Thoracic aorta (tissue), 2 donors: ENCODE measurements at regions not wholly inside any gene's neighbourhood (a gene's known extent, or its start where the extent isn't known, plus 50 kb on each side); places are given as distances from the start of the nearest gene placed in this dataset.
"Not testable (repeated sequence)": the region's sequence is repeated elsewhere in the genome, so short reads cannot be mapped to it uniquely, and the experiment has no call there.

Source experiments
- ATAC-seq: fragments of 150-250 bp; one replicate; pipeline ENCODE4 v1.8.0; 2017; ENCODE audit warnings: low read depth; ENCODE audit not compliant: insufficient number of reproducible peaks, low FRiP score
- DNase-seq: peaks from one replicate; pipeline ENCODE4 v3.0.0-alpha.2; 2020; ENCODE audit warnings: low spot score
- H3K27ac ChIP-seq, 2 donors: fragments of 200-600 bp; sonication (generic); 1 replicate in 1 of 2; 2 replicates in 1 of 2; pipeline ENCODE4 v1.5.1; 2016; ENCODE audit warnings: mild to moderate bottlenecking in 2 of 2, moderate library complexity in 2 of 2
- H3K27me3 ChIP-seq: fragments of 200-600 bp; sonication (generic); replicated peaks from 2 replicates; pipeline ENCODE4 v1.6.0; 2016; ENCODE audit warnings: mild to moderate bottlenecking; ENCODE audit not compliant: insufficient read depth
- H3K36me3 ChIP-seq: fragments of 200-600 bp; sonication (generic); one replicate; pipeline ENCODE4 v1.5.1; 2016
- H3K4me1 ChIP-seq, 2 donors: fragments of 200-600 bp; sonication (generic); 1 replicate in 1 of 2; 2 replicates in 1 of 2; pipeline versions ENCODE4 v1.5.1 to v1.6.0; 2016; ENCODE audit warnings: low read depth in 2 of 2, mild to moderate bottlenecking in 1 of 2; ENCODE audit not compliant: control insufficient read depth in 1 of 2
- H3K4me3 ChIP-seq: fragments of 200-600 bp; sonication (generic); 2 replicates; pipeline ENCODE4 v1.5.1; 2016; ENCODE audit warnings: mild to moderate bottlenecking
- H3K9me3 ChIP-seq: fragments of 200-600 bp; sonication (generic); 2 replicates; pipeline ENCODE4 v1.5.1; 2016
- CTCF ChIP-seq: fragments of 200-600 bp; sonication (generic); IDR thresholded peaks from one replicate; pipeline ENCODE4 v1.5.1; 2019; ENCODE audit warnings: antibody characterized with exemption

DNA sequence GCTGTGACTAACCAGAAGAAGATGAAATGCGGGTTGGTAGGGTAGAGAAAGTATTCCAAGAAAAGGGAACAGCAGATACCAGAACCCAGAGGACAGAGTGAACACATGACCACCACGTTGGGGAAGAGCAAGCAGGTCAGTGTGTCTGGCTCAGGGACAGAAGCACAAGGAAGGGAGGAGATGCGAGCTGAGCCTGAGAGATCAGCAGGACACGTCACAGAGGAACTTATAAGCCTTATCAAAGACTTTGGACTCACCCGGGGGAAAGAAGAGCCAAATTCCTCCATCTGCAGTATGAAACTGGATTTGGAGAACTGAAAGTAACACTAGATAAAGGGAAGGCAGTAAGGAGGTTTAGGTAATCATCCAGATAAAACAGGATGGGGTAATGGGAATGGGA is 232.1 kb upstream of the NPVF start:
- Histone ChIP-seq H3K4me3 (no peak overlapping the region), H3K4me1 (peaks cover 16 to 41% of the 10 kb centered on the region in 2 donors), H3K27me3 (no peaks in the 10 kb centered on the region), H3K9me3 (no peaks in the 10 kb centered on the region), H3K27ac (no peak overlapping the region), H3K36me3 (no peaks in the 10 kb centered on the region)
- TF ChIP-seq CTCF: no peak
- no peak for DNase-seq
- ATAC-seq: no peak

- no peak for DNase-seq
- H3K27me3 ChIP-seq: no peaks in the 10 kb centered on the region
- no peak for TF ChIP-seq CTCF
- no peak overlapping the region for H3K27ac ChIP-seq
- no peak overlapping the region for H3K4me3 ChIP-seq
- H3K4me1 ChIP-seq: no peaks in the 10 kb centered on the region
- no peak for ATAC-seq
- H3K9me3 ChIP-seq: no peaks in the 10 kb centered on the region
- H3K36me3 ChIP-seq: no peaks in the 10 kb centered on the region
Observed at GRCh38 chr7:25469669-25470068, 241.4 kb upstream of the NPVF start.

DNA sequence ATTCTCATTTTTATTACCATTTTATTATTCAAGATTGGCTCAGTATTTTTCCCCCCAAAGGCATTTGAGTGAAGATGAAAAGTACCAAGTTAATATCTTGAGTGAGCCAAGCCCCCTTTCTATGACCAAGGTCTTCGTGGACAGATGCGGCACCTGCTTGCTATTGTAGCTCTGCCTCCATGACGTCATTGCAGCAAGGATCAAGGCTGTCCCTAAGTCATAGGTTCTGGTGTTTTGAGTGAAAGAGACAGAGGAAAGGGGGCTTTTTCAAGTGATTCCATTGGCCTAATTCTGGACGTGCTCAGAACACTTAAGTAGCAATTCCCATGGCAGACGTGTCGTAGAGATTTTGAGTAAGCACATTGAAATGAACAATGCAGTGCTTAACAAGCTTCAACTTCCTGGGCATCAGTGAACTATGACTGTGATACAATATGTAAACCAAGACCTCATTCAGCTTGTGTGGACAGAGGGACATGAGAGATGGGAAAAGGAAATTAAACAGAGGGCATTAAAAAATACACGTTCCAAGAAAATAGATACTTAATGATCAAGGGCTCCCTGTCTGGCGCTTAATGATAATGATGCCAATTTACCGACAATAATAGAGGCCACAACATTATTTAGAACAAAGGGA is 248.7 kb upstream of the NPVF start:
- TF ChIP-seq CTCF: no peak
- no peak for DNase-seq
- Histone ChIP-seq H3K27me3 (no peaks in the 10 kb centered on the region), H3K36me3 (no peaks in the 10 kb centered on the region), H3K27ac (no peak overlapping the region), H3K9me3 (no peaks in the 10 kb centered on the region), H3K4me1 (no peaks in the 10 kb centered on the region), H3K4me3 (no peak overlapping the region)
- no peak for ATAC-seq

DNA sequence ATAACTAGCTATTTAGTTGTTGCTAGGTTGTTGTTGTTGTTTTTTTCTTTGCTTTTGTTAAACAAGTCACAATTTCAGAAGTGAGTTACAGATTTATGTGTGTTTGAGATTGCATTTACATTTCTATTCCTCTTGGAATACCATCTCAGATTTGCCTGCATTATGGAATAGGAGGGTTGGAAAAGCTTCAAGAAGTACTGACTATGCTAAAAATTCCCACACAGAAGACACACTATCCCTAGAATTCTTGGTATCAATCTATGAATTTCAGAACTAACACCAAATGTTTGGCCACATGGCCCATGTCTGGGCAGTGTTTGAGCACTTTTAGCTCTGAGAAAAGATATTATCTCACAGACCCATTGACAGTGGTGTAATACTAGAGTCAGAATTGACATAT is 249.9 kb upstream of the NPVF start:
- DNase-seq, ATAC-seq, H3K9me3 ChIP-seq, H3K36me3 ChIP-seq, H3K27ac ChIP-seq, H3K4me3 ChIP-seq, H3K27me3 ChIP-seq, H3K4me1 ChIP-seq: not testable (repeated sequence)

DNA sequence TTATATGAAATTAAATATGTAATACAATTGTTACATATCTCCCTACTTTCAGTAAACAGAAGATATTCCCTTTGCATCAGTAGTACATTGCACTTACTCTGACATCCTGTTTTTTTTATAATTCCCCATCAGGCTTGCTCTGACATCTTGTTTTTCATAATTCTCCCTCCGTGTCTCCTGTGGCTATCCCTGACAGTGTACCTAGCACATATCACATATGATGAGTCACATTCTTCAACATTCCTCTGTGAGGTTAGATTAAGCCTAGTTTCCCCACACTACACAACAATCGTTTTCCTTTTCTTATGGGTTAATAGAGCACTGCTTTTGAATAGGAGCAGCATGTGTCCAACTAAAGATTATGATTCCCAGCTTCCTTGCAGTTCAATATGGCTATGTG is 250.6 kb upstream of the NPVF start:
- Histone ChIP-seq H3K27ac (no peak overlapping the region), H3K4me3 (no peak overlapping the region), H3K27me3 (no peaks in the 10 kb centered on the region), H3K36me3 (no peaks in the 10 kb centered on the region), H3K4me1 (no peaks in the 10 kb centered on the region), H3K9me3 (no peaks in the 10 kb centered on the region)
- TF ChIP-seq CTCF: no peak
- no peak for ATAC-seq
- no peak for DNase-seq

GRCh38 chr7:25481891-25482290 is 253.6 kb upstream of the NPVF start:
- Histone ChIP-seq H3K36me3 (no peaks in the 10 kb centered on the region), H3K27me3 (no peaks in the 10 kb centered on the region), H3K27ac (no peak overlapping the region), H3K9me3 (no peaks in the 10 kb centered on the region), H3K4me3 (no peak overlapping the region), H3K4me1 (no peaks in the 10 kb centered on the region)
- DNase-seq (no peak), ATAC-seq (no peak)
- no peak for TF ChIP-seq CTCF
